ENCODE measurements at regions not wholly inside any gene's neighbourhood (a gene's known extent, or its start where the extent isn't known, plus 50 kb on each side); places are given as distances from the start of the nearest gene placed in this dataset.

GRCh38 chr7:32262315-32262714, 192.1 kb upstream of the PDE1C start:
- DNase-seq, result no peak

GRCh38 chr7:32259931-32260596, 189.9 kb upstream of the PDE1C start:
- DNase-seq, result no peak

GRCh38 chr7:32258265-32258664, 188.1 kb upstream of the PDE1C start:
- DNase-seq, result no peak

GRCh38 chr7:32257621-32258020, 187.4 kb upstream of the PDE1C start:
- DNase-seq, result no peak

GRCh38 chr7:32256811-32257210, 186.6 kb upstream of the PDE1C start:
- DNase-seq, result no peak

GRCh38 chr7:32256376-32256775, 186.2 kb upstream of the PDE1C start:
- no peak for DNase-seq

GRCh38 chr7:32255036-32255435, 184.8 kb upstream of the PDE1C start:
- DNase-seq, result no peak

- no peak for DNase-seq
Measured at GRCh38 chr7:32253299-32253698, 183.1 kb upstream of the PDE1C start.

GRCh38 chr7:32251659-32252058, 181.5 kb upstream of the PDE1C start:
- DNase-seq, result no peak

- DNase-seq, result no peak
Measured at GRCh38 chr7:32250471-32251260, 180.5 kb upstream of the PDE1C start.

- DNase-seq, result no peak
Measured at GRCh38 chr7:32250003-32250402, 179.8 kb upstream of the PDE1C start.

- DNase-seq, result no peak
Measured at GRCh38 chr7:32248522-32248921, 178.3 kb upstream of the PDE1C start.

- no peak for DNase-seq
Measured at GRCh38 chr7:32244806-32245345, 174.7 kb upstream of the PDE1C start.

- DNase-seq, result no peak
Measured at GRCh38 chr7:32243687-32244290, 173.6 kb upstream of the PDE1C start.

GRCh38 chr7:32242436-32242835, 172.2 kb upstream of the PDE1C start:
- DNase-seq, result no peak

GRCh38 chr7:32241636-32242035, 171.4 kb upstream of the PDE1C start:
- no peak for DNase-seq

- DNase-seq, result no peak
Measured at GRCh38 chr7:32239764-32240163, 169.6 kb upstream of the PDE1C start.

GRCh38 chr7:32228601-32229000, 158.4 kb upstream of the PDE1C start:
- DNase-seq, result no peak

- no peak for DNase-seq
Measured at GRCh38 chr7:32227746-32228145, 157.5 kb upstream of the PDE1C start.

- DNase-seq, result no peak
Measured at GRCh38 chr7:32224276-32224675, 154.1 kb upstream of the PDE1C start.

- DNase-seq, result no peak
Measured at GRCh38 chr7:32223721-32224120, 153.5 kb upstream of the PDE1C start.

GRCh38 chr7:32223071-32223650, 153.0 kb upstream of the PDE1C start:
- DNase-seq, result no peak

GRCh38 chr7:32222251-32222900, 152.2 kb upstream of the PDE1C start:
- DNase-seq, result no peak

Data from activated CD8-positive, alpha-beta memory T cell treated with anti-CD3 and anti-CD28 coated beads for 24 hours (primary cell).